Fibroblast of upper back skin (primary cell): ENCODE measurements at regions not wholly inside any gene's neighbourhood (a gene's known extent, or its start where the extent isn't known, plus 50 kb on each side); places are given as distances from the start of the nearest gene placed in this dataset.
A peak's percentile ranks its signal among the peaks of the same experiment; 100 is the strongest.
"Not testable (repeated sequence)": the region's sequence is repeated elsewhere in the genome, so short reads cannot be mapped to it uniquely, and the experiment has no call there.

Source experiments
- DNase-seq: peaks from one replicate; pipeline ENCODE4 v3.0.0-alpha.2; 2013

DNA sequence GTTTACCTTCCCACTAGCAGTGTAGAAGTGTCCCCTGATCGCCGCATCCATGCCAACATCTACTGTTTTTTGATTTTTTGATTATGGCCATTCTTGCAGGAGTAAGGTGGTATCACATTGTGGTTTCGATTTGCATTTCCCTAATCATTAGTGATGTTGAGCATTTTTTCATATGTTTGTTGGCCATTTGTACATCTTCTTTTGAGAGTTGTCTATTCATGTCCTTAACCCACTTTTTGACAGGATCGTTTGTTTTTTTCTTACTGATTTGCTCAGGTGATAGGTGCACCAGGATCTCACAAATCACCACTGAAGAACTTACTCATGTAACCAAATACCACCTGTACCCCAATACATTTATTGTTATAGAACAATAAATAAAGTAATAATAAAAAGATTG, 114.5 kb downstream of the GATA6 start:
- DNase-seq, result not testable (repeated sequence)

DNA sequence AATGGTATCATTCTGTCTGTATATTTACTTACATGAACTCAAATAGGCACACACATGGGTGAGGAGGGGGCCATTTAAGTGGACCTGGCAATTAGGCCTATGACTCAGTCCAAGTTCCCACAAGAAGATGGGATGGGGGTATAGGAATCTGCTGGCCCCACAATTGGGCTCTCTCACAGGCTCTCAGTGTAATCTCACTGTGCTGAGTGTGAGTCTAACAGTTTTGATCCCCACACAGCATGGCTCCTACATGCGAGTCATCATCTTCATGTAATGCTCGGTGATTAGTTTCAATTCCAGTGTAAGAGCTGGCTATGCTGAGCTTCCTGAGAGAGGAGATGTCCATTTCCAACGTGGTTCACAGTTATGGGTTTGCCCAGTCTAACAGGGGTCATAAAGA, 114.0 kb downstream of the GATA6 start:
- DNase-seq, result peak; percentile 23

DNA sequence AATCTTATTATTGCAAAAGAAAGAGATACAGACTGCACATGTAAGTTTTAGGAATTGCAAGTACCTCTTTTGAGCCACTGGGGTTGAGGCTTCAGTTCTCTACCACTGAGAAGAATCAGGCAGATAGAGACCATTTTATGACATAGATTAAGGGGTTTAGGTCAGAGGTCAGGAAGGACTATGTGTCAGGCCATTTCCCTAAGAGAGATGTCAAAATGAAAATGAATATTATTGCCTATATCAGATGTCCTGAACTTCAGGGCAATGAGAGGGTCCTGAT, 113.7 kb downstream of the GATA6 start:
- DNase-seq, result no peak

DNA sequence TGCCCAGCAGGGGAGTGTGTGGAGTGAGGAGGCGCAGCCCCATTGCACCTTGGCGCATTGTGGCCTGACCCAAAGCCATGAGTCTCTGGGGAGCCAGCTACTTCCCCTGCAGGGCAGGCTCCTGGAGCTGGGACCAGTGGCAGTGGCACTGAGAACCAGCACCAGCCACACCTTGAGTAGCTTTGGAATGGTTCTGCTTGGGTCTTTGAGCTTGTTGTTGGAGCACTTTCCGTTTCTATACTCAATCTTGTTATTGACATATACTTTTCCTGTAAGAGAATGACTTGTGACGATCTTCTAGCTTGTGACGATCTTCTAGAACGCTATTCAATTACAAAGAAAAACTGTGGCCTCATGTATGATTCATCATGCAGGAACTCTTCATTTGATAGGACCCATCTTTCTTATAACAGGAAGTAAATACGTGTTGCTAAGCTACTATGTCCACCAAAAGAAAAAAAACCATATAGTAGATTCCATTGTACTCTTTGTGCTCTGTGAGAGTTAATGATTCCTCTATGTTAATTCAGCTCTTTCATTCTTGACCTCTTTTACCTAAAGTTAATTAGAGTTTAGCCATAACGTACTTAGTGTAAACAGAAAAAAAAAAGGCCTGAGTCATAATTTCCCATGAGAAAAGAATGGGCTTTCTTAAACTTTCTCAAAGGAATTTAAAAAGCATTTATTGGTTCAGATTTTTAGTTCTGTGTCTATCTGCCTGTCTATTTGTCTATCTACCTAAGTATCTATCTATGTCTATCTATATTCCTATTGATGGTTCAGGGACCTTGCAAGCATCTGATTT, 113.1 kb downstream of the GATA6 start:
- peak; percentile 46 for DNase-seq

DNA sequence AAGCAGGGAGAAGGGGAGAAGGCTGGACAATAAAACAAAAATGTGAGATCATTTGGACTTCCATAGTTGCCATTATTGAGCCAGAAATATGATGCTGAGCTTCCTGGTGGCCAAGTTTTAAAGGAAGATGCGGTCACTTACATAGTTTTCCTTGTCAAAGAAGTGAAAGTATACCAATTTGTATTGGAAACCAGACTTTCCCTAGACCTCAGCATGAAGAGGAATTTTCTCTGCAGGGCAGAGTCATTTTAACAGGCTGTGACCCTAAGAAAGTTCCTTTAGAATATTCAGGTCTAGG, 111.0 kb downstream of the GATA6 start:
- no peak for DNase-seq

DNA sequence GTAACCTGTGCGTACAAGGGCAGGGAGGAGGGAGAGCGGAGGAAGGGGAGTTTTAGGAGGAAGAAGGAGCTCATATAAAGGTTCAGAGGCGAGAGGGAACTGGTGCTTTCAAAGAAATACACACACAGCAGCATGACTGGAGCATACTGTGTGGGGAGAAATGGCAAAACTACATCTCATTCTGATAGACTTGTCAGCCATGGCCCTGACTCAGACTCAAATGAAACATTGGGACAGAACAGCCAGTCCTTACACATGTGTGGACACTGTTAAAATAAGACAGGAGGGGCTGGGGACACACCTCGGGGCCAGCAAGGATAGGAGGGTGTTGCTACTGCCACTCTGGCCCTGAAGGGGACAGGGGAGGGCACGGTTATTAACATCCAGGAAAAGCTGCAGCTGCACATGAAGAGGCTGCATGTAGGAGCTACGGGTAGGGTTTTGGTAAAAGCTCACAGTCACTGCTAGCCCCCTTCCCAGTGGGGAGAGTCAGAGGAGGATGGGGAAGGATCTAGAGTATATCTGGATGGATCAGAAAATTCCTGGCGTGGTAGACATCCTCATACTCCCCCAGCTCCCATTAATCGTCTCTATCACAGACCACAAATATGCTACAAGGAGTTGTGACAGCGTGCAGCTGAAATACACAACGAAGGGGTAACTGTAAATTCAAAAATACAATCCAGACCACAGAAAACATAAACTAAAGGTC, 110.5 kb downstream of the GATA6 start:
- DNase-seq, result peak; percentile 83

DNA sequence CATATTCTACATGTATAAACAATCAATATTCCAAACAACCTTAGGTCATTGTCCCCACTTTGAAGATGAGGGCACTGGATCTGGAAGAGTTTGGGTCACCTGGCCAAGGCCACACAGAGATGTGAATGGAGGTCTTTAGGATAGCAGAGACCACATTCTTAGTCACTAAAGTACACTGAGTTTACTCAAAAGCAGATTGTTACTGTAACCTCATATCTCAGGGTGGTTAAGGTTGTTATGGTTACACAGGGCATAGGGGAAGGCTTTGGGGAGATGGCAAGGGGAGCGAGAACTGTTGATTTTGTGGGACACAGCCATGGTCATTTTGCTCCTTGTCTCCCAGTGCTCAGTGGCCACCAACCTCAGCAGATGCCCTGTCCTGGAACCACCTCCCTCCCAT, 109.4 kb downstream of the GATA6 start:
- no peak for DNase-seq

DNA sequence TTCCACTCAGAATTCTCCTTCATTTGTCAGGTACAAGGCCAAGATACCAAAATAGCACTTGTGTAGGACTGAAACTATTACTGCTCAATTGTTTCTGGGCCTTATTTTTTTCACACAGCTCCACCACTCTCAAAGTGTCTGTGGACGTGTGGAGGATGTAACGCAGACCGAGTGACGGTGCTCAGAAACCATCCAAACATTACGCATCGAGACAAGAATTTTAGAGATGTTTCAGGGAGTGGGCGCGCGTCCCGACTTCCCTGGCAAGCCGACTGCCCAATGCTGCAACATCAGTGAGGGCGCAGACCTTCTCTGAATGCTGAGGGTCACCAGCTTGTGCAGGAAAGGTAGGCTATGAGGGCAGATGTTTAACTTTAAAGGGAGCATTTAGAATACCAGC, 108.4 kb downstream of the GATA6 start:
- DNase-seq, result no peak

DNA sequence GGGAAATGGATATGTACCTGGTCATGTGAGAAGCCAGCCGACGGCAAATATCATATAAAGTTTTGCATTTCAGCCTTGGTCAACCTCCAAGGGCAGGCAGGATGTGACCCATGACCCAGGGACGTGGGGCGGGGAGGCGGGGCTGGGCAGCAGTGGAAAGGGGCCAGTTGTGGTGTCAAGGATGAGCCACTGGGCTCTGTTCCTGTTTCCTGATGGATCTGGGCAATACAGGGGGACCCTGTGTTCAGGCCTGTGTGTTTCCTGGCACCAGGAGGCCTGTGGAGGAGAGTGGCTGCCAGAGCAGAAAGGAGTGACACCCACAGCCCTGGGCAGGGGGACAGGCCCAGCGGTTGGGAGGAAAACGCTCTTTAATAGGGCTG, 106.9 kb downstream of the GATA6 start:
- DNase-seq, result no peak

DNA sequence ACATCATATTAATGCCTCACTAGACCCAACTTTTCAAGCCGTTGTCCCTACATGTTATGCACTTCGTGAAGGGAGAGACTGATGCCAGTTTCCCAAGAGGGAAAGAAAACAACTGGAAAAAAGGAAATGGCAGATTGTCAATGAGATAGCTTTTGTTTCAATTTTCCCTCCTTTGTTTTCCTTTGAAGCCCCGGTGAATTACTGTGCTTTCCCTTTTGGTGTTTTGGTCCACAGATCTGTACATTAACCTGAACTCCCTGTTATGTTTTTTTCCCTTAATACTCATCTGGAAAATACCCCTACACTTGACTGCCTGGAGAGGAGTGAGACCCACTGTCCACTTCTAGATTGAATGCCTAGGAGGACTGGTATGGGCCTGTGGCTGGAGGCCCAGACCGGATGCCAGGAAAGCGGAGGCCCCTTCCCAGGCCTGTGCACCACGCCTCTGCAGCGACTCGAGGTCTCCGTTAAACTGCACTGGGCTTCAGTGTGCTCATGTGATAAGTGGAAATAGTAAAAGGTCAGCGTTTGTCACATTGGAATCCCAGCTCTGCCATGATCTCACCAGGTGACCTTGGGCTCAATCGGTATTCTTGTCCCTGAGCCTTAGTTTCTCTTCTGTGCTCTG, 106.4 kb downstream of the GATA6 start:
- DNase-seq, result no peak

DNA sequence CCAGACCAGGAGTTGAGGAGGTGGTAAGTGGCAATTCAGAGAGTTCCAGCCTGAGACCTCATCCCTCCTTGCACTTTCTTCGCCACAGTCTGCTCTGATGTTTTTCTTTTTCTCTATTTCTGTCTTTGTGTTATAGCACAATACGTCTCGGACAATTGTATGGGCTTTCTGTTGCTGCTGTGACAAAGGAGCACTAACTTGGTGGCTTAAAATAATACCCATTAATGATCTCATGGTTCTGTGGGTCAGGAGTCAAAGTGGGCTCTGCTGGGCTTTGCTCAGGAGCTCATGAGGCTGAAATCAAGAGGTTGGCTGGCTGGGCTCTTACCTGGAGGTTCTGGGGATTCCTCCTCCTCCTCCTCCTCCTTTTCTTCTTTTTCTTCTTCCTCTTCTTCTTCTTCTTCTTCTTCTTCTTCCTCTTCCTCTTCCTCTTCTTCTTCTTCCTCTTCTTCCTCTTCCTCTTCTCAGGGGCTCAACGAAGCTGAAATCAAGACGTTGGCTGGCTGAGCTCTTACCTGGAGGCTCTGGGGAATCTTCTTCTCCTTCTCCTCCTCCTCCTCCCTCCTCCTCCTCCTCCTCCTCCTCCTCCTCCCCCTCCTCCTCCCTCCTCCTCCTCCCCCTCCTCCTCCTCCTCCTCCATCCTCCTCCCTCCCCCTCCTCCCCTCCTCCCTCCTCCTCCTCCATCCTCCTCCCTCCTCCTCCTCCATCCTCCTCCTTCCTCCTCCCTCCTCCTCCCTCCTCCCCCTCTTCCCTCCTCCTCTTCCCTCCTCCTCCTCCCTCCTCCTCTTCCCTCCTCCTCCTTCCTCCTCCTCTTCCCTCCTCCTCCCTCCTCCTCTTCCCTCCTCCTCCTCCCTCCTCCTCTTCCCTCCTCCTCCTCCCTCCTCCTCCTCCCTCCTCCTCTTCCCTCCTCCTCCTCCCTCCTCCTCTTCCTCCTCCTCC, 104.0 kb downstream of the GATA6 start:
- no peak for DNase-seq

DNA sequence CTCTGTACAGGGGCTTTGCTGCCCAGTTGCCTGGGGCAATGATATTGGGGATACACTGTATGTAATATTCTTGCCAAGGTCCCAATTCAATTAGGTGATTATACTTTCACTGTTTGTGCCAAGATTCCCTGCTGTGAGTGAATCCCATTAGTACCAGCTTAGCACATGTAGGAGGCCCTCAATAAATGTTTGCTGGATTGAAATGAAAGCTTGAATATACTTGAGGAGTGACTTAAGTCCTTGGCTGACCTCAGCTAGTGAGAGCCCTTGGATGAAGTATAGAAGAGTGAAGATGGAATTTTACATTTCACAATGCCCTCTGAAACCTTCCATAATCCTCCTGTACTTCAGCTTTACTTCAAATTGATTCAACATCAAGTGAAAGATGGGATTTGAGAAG, 102.9 kb downstream of the GATA6 start:
- no peak for DNase-seq

DNA sequence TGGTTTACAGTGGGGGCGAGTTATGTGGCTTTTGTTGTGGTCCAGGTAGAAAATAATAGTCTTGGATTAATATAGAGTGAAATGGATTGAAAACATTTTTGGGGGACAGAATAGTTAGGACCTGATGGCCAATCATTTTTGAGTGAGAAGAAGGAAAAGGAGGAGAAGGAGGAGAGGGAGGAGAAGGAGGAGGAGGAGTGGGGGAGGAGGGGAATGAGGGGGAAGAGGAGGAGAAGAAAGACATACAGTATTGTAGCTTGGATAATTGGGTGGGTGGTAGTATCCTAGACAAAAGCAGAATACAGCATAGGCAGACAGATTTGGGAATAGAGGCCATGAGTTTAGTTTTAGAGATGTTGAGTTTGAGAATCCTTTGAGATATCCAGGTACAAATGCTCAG, 101.6 kb downstream of the GATA6 start:
- DNase-seq, result no peak

DNA sequence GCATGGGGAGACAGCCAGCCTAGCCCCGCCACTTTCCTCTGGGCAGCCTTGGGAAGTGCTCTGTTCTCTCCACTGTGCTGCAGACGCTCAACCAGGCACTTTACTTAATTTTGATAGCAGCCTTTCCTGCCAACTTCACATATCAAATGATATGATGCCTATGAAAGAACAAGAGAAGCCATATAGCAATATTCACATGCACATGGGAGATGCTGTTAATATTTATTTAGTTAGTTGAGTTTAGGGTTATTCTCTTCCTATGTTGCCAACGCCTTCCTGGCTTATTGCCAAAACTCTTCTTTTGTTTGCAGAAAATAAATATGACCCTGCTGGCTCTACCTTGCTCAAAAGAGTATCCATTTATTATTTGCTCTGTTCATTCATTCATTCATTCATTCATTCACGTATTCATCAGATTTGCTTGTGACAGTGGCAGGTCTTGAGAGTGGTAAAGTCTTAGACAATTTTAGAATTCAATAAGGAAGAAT, 99.3 kb downstream of the GATA6 start:
- DNase-seq, result no peak

DNA sequence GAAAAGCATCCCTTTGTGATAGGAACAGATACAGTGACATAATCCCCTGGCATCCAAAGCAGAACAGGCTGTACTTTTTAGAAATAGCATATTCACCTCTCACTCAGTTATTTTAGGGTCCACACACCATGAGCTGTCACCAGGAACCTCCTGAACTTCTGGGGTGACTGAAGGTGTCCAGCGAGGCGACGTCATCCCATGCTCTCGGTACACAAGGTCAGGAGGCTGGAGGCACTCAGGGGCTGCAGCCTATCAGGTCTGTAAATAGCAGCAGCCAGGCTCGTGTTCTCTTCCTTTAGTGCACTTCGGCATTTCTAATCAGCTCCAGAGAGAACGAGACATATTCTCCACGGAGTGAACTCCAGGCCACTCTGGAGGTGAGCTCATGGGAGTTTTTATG, 98.3 kb downstream of the GATA6 start:
- DNase-seq, result no peak

DNA sequence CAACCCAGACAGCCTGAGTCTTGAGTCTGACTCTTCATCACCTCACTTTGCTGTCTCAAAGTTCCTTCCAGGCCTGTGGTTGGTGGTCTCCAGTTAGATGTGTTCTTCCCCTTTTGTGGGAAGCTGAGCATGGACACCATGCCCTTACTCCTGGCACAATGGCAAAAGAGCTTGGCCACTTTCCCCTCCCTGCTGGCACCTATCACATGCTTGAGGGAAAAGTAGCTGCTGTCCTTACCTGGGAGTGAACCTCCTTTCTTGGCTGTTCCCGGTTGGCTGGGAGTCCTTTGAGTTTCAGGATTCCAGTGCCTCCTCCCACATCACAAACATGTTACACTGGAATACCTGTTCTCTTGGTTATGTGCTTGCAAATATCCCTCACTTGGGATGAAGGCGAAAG, 97.8 kb downstream of the GATA6 start:
- DNase-seq, result no peak

DNA sequence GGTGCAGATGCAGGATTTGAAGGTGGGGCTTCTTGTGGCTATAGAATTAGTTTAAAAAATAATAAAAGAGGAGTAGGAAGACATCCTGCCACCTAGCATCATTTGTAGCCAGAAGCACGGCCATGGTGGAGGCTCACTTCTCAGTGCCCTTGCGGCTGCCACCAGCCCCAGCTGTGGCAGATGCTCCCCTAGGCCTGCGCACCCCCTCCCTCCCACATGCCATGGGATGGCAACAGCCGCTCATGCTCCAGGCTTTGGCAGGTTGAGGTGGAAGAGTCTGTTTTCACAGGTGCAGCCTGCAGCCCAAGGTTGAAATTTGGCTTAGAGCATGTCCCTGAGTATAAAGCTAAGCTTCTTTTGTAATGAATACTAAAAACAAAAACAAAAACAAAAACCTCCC, 96.4 kb downstream of the GATA6 start:
- DNase-seq, result no peak

DNA sequence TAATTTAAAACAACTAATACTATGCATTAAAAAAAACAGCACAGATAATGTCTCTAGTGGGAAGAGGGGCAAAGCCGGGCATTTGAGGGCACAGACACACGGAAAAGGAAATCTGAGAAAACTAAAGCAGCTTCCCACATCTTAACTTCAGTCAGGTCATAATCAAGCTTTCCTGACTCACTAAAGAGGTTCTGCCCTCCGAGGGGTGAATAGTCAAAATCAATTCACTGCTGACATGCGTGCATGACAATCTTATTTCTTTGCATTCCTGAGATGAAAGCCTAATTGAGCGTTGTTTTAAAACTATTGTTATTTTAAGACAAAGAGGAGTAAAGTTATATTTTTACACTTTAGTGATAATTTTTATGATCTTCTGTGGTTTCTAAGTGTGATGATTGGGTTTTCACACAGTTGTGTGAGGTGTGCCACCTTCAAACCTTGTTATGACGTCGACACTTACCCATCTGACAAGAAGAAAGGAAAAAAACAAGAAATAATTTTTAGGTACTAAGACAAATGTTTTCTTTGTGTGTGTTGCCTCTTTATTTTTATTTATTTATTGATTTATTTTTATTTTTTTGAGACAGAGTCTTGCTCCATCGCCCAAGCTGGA, 90.9 kb downstream of the GATA6 start:
- no peak for DNase-seq

DNA sequence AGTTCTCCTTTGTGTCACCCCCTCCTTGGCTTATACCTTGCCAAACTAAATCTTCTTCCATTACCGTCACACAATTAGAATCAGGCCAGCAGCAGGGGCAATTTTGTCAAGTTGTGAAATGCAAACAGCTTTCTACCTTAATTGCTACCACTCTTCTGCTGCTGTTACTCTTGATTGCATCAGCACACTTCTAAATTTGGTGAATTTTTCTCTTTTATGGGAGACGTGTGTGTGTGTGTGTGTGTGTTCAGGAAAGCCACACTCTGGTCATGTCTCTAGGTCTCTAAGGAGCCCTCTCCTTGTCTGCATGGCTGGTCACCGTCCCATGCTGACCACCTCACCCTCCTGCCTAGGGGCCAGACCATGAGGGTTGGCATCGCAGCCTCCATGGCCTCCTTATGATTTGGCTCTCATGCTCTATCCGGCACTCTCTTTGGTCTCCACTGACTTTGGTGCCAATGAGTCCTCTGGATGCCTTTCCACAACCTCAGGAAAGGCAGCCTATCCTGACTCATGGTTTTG, 87.7 kb downstream of the GATA6 start:
- DNase-seq, result peak; percentile 42

DNA sequence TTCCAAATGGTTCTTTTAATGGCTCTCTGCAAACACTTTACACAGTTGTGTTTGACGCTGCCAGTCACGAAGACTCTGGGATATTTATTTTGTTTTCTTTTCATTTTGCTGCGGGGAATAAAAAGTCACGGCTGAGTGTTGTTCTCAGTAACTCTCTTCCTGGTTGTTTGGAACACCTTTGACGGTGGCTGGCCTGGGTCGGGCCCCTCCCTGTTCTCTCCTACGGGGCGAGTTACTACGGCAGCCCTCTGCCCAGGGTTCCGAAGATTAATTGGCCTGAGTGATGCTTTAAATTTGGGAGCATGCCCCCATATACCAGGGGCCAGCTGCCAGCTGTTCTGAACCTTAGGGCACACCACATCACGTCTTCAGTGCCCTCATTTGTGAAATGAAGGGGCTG, 84.7 kb downstream of the GATA6 start:
- DNase-seq, result no peak

DNA sequence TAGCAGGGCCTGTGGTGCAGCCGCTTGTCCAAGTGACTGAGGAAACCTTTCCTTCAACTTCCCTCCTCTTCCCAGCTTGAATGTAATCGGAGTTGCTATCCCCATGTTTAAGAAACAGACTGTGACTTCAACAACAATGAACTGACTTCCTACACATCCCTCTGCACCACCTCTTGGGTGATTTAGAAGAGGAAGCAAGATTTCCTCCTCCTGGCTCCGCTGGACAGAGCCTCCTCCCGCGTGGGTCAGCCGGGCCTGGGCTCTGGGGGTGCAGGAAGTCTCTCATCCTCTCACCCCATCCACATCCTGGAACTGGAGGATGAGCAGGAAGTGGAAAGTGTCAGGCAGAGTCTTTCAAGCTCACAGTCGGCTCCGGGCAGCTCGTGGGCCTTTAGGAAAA, 84.3 kb downstream of the GATA6 start:
- DNase-seq, result no peak

DNA sequence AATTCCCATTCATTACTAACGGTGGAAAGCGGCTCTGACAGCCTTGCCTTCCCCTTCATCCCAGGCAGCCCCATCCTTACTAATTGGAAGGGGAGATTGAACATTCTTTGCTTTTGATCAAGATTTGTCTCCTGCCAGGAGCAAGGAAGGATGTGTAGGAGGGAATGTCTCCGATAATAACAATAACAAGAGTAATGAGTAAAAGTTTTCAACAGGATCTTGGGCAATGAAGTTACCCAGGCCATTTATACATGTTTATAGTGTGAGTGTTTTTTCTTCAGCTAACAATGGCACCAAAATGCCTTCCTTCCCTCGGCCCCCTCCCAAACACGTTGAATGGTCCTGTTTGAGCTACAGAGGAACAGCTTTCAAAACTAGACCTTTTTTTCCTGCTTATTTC, 83.8 kb downstream of the GATA6 start:
- DNase-seq, result no peak
